Smooth muscle cell (in vitro differentiated cells): ENCODE measurements at regions not wholly inside any gene's neighbourhood (a gene's known extent, or its start where the extent isn't known, plus 50 kb on each side); places are given as distances from the start of the nearest gene placed in this dataset.

Experiments
- DNase-seq: peaks from one replicate; lab custom pipeline; 2025; ENCODE audit not compliant: unreplicated experiment; lab: John Stamatoyannopoulos, UW
- H2AFZ ChIP-seq: fragments of 200-600 bp; sonication (generic); 2 replicates; pipeline ENCODE4 v1.6.0; 2016; ENCODE audit warnings: antibody characterized with exemption, low read depth, mild to moderate bottlenecking
- H3F3A ChIP-seq: fragments of 200-600 bp; sonication (generic); 2 replicates; pipeline ENCODE4 v1.6.0; 2017; ENCODE audit warnings: antibody characterized with exemption, low read depth
- H3K27ac ChIP-seq: fragments of 200-600 bp; sonication (generic); 2 replicates; pipeline ENCODE4 v1.5.1; 2016; ENCODE audit warnings: low read depth, mild to moderate bottlenecking
- H3K27me3 ChIP-seq: fragments of 200-600 bp; sonication (generic); 2 replicates; pipeline ENCODE4 v1.6.1; 2016; ENCODE audit warnings: low read depth, mild to moderate bottlenecking
- H3K36me3 ChIP-seq: fragments of 200-600 bp; sonication (generic); 2 replicates; pipeline ENCODE4 v1.5.1; 2016; ENCODE audit warnings: low read depth
- H3K4me1 ChIP-seq: fragments of 200-600 bp; sonication (generic); 2 replicates; pipeline ENCODE4 v1.5.1; 2016; ENCODE audit warnings: low read depth
- H3K4me2 ChIP-seq: fragments of 200-600 bp; sonication (generic); 2 replicates; pipeline ENCODE4 v1.6.0; 2016; ENCODE audit warnings: mild to moderate bottlenecking
- H3K4me3 ChIP-seq: fragments of 200-600 bp; sonication (generic); 2 replicates; pipeline ENCODE4 v1.5.1; 2016; ENCODE audit warnings: mild to moderate bottlenecking
- H3K79me2 ChIP-seq: fragments of 200-600 bp; sonication (generic); 2 replicates; pipeline ENCODE4 v1.6.0; 2016; ENCODE audit warnings: low read depth, mild to moderate bottlenecking
- H3K9ac ChIP-seq: fragments of 200-600 bp; sonication (generic); 2 replicates; pipeline ENCODE4 v1.6.0; 2016; ENCODE audit warnings: low read depth
- H3K9me3 ChIP-seq: fragments of 200-600 bp; sonication (generic); replicated peaks from 2 replicates; pipeline ENCODE4 v1.5.1; 2016; ENCODE audit warnings: low read depth
- H4K20me1 ChIP-seq: fragments of 200-600 bp; sonication (generic); 2 replicates; pipeline ENCODE4 v1.6.0; 2016; ENCODE audit warnings: low read depth
- WGBS: methylation state at CpG from one replicate; pipeline ENCODE4 v1.1.7; 2016; ENCODE audit warnings: low lambda C conversion rate; 5-methylcytosine and 5-hydroxymethylcytosine counted together
- TF ChIP-seq, protein P1 (sequence below): fragments of 200-600 bp; sonication (generic); IDR thresholded peaks from 2 replicates; pipeline ENCODE4 v1.5.1; 2017; ENCODE audit warnings: borderline replicate concordance, mild to moderate bottlenecking, antibody characterized with exemption; ENCODE audit not compliant: insufficient read depth, poor library complexity, severe bottlenecking

GRCh38 chr12:89029961-89030360, 322.3 kb downstream of the DUSP6 start:
- Histone ChIP-seq H3K79me2 (no peaks in the 10 kb centered on the region), H3K27ac (no peak overlapping the region), H3K4me2 (no peak overlapping the region), H3K36me3 (no peaks in the 10 kb centered on the region), H3F3A (no peaks in the 10 kb centered on the region), H3K27me3 (peaks cover 3% of the 10 kb centered on the region), H3K9me3 (no peaks in the 10 kb centered on the region), H4K20me1 (no peaks in the 10 kb centered on the region), H3K4me3 (no peak overlapping the region), H2AFZ (no peak overlapping the region), H3K9ac (no peak overlapping the region), H3K4me1 (no peaks in the 10 kb centered on the region)
- no peak for DNase-seq
- TF ChIP-seq, protein P1, sequence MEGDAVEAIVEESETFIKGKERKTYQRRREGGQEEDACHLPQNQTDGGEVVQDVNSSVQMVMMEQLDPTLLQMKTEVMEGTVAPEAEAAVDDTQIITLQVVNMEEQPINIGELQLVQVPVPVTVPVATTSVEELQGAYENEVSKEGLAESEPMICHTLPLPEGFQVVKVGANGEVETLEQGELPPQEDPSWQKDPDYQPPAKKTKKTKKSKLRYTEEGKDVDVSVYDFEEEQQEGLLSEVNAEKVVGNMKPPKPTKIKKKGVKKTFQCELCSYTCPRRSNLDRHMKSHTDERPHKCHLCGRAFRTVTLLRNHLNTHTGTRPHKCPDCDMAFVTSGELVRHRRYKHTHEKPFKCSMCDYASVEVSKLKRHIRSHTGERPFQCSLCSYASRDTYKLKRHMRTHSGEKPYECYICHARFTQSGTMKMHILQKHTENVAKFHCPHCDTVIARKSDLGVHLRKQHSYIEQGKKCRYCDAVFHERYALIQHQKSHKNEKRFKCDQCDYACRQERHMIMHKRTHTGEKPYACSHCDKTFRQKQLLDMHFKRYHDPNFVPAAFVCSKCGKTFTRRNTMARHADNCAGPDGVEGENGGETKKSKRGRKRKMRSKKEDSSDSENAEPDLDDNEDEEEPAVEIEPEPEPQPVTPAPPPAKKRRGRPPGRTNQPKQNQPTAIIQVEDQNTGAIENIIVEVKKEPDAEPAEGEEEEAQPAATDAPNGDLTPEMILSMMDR: no peak
- 97% methylated on average over 2 of the region's 2 CpGs for WGBS

GRCh38 chr12:89024580-89024979, 327.7 kb downstream of the DUSP6 start:
- Histone ChIP-seq H3K9ac (no peak overlapping the region), H3K79me2 (no peaks in the 10 kb centered on the region), H2AFZ (no peak overlapping the region), H3K27me3 (peaks cover 3% of the 10 kb centered on the region), H4K20me1 (no peaks in the 10 kb centered on the region), H3K9me3 (no peaks in the 10 kb centered on the region), H3K4me1 (no peaks in the 10 kb centered on the region), H3K36me3 (no peaks in the 10 kb centered on the region), H3F3A (no peaks in the 10 kb centered on the region), H3K4me3 (no peak overlapping the region), H3K27ac (no peak overlapping the region), H3K4me2 (no peak overlapping the region)
- DNase-seq: no peak
- TF ChIP-seq, protein P1: no peak
- 92% methylated on average over 4 of the region's 4 CpGs for WGBS

DNA sequence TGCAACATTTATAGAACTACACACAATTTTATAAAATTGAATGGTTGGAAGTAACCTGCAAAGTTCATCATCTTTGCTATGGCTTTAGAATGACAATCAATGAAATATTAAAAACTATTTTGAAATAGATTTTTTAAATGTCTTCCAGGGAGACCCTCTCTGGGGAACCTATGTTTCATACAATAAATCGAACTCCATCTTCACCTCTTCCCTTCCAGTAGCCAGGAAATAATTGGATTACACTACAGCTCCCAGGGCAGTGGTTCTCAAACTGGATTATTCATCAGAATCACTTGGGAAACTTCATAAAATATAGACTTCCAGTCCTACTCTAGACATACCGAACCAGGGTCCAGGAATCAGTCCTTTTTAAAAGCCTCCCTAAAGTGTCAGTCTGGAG, 328.4 kb downstream of the DUSP6 start:
- H3F3A ChIP-seq: no peaks in the 10 kb centered on the region
- no peak for DNase-seq
- H3K9me3 ChIP-seq: no peaks in the 10 kb centered on the region
- TF ChIP-seq, protein P1: no peak
- no peak overlapping the region for H3K27ac ChIP-seq
- H3K36me3 ChIP-seq: no peaks in the 10 kb centered on the region
- H3K27me3 ChIP-seq: peaks cover 3% of the 10 kb centered on the region
- no peak overlapping the region for H3K4me2 ChIP-seq
- no peaks in the 10 kb centered on the region for H3K4me1 ChIP-seq
- no peak overlapping the region for H3K9ac ChIP-seq
- H4K20me1 ChIP-seq: no peaks in the 10 kb centered on the region
- 86% methylated on average over 2 of the region's 2 CpGs for WGBS
- no peak overlapping the region for H2AFZ ChIP-seq
- H3K4me3 ChIP-seq: no peak overlapping the region
- H3K79me2 ChIP-seq: no peaks in the 10 kb centered on the region

DNA sequence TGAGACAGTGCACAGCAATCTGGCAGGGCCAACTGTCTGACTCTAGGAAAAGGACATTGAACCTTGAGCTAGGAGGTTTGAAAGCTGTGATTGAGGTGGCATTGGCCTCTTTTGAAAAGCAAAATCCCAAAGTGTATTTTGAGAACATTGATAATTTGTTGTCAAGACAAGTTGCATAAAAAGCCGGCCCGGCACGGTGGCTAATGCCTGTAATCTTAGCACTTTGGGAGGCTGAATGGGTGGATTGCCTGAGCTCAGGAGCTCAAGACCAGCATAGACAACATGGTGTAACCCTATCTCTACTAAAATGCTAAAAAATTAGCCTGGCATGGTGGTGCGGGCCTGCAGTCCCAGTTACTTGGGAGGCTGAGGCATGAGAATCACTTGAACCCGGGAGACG, 331.6 kb downstream of the DUSP6 start:
- no peaks in the 10 kb centered on the region for H3K4me1 ChIP-seq
- WGBS: 96% methylated on average over 6 of the region's 6 CpGs
- no peaks in the 10 kb centered on the region for H4K20me1 ChIP-seq
- no peak overlapping the region for H3K4me3 ChIP-seq
- H3K27me3 ChIP-seq: peaks cover 5% of the 10 kb centered on the region
- no peak overlapping the region for H3K9ac ChIP-seq
- no peaks in the 10 kb centered on the region for H3K36me3 ChIP-seq
- no peaks in the 10 kb centered on the region for H3F3A ChIP-seq
- TF ChIP-seq, protein P1: no peak
- H3K9me3 ChIP-seq: no peaks in the 10 kb centered on the region
- no peaks in the 10 kb centered on the region for H3K79me2 ChIP-seq
- no peak overlapping the region for H2AFZ ChIP-seq
- no peak for DNase-seq
- H3K4me2 ChIP-seq: no peak overlapping the region
- H3K27ac ChIP-seq: no peak overlapping the region
